Activated gamma-delta T cell treated with Interleukin-2 at 50 U/mL for 16 hours (primary cell): ENCODE measurements at regions not wholly inside any gene's neighbourhood (a gene's known extent, or its start where the extent isn't known, plus 50 kb on each side); places are given as distances from the start of the nearest gene placed in this dataset.
"Not testable (repeated sequence)": the region's sequence is repeated elsewhere in the genome, so short reads cannot be mapped to it uniquely, and the experiment has no call there.

Experiments used
- DNase-seq: peaks from one replicate; pipeline ENCODE4 v3.0.0-alpha.2; 2020

- DNase-seq = no peak
These were observed 95.9 kb upstream of the DTNBP1 start for GRCh38 chr6:15758631-15759215.

- DNase-seq = no peak
These were observed 92.7 kb upstream of the DTNBP1 start for GRCh38 chr6:15755526-15755925.

GRCh38 chr6:15754706-15755079 is 91.9 kb upstream of the DTNBP1 start:
- no peak for DNase-seq

- no peak for DNase-seq
These were observed 91.3 kb upstream of the DTNBP1 start for GRCh38 chr6:15754035-15754705.

- no peak for DNase-seq
These were observed 90.0 kb upstream of the DTNBP1 start for GRCh38 chr6:15752820-15753219.

- no peak for DNase-seq
These were observed 89.0 kb upstream of the DTNBP1 start for GRCh38 chr6:15751721-15752350.

GRCh38 chr6:15748341-15748740 is 85.5 kb upstream of the DTNBP1 start:
- DNase-seq = no peak

- DNase-seq = no peak
These were observed 84.6 kb upstream of the DTNBP1 start for GRCh38 chr6:15747354-15747883.

GRCh38 chr6:15745781-15746180 is 83.0 kb upstream of the DTNBP1 start:
- no peak for DNase-seq

- no peak for DNase-seq
These were observed 82.1 kb upstream of the DTNBP1 start for GRCh38 chr6:15744818-15745402.

GRCh38 chr6:15742013-15742412 is 79.2 kb upstream of the DTNBP1 start:
- DNase-seq = not testable (repeated sequence)

- no peak for DNase-seq
These were observed 78.6 kb upstream of the DTNBP1 start for GRCh38 chr6:15741405-15741804.

- no peak for DNase-seq
These were observed 77.0 kb upstream of the DTNBP1 start for GRCh38 chr6:15739867-15740266.

GRCh38 chr6:15739353-15739752 is 76.5 kb upstream of the DTNBP1 start:
- DNase-seq = no peak

GRCh38 chr6:15738195-15738594 is 75.4 kb upstream of the DTNBP1 start:
- not testable (repeated sequence) for DNase-seq

GRCh38 chr6:15736297-15736696 is 73.5 kb upstream of the DTNBP1 start:
- DNase-seq = no peak

GRCh38 chr6:15735567-15736265 is 72.9 kb upstream of the DTNBP1 start:
- no peak for DNase-seq

GRCh38 chr6:15734118-15734897 is 71.5 kb upstream of the DTNBP1 start:
- DNase-seq = no peak

- DNase-seq = no peak
These were observed 68.1 kb upstream of the DTNBP1 start for GRCh38 chr6:15730922-15731321.

GRCh38 chr6:15730442-15730841 is 67.6 kb upstream of the DTNBP1 start:
- no peak for DNase-seq

GRCh38 chr6:15722731-15723130 is 59.9 kb upstream of the DTNBP1 start:
- no peak for DNase-seq

GRCh38 chr6:15716889-15717288 is 54.1 kb upstream of the DTNBP1 start:
- DNase-seq = no peak
